Embryonic facial prominence (tissue), 1 donor: ENCODE measurements at regions not wholly inside any gene's neighbourhood (a gene's known extent, or its start where the extent isn't known, plus 50 kb on each side); places are given as distances from the start of the nearest gene placed in this dataset.

ENCODE experiments used
- DNase-seq: peaks from one replicate; pipeline ENCODE4 v3.0.0-alpha.2; 2016; ENCODE audit errors: extremely low spot score

- DNase-seq, result no peak
These were observed 324.0 kb downstream of the STIM2 start for GRCh38 chr4:27184508-27185155.

GRCh38 chr4:27186710-27187109 lies 326.1 kb downstream of the STIM2 start:
- DNase-seq, result no peak

GRCh38 chr4:27187786-27188185 lies 327.1 kb downstream of the STIM2 start:
- DNase-seq, result no peak

- no peak for DNase-seq
These were observed 329.0 kb downstream of the STIM2 start for GRCh38 chr4:27189683-27190082.

DNA sequence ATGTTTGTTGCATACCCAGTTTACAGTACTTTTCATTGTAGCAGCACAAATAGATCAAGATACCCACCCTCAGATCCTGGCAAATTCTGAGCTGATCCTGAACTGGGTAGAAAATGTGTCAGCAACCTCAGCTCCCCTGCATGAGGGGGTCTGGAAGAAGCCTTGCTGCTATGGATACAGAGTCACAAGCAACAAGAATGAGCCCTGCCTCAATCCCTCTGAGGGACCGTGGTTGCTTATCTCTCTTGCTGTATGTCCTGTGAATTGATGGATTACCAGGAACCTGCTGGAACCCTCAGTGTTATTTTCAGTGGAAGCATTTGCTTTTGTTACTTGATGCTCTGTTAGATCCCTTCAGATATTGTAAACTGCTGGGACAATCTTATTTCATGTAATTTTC lies 331.0 kb downstream of the STIM2 start:
- no peak for DNase-seq

- DNase-seq, result no peak
These were observed 334.0 kb downstream of the STIM2 start for GRCh38 chr4:27194599-27195176.

- no peak for DNase-seq
These were observed 337.6 kb downstream of the STIM2 start for GRCh38 chr4:27198246-27198645.

GRCh38 chr4:27198971-27199370 lies 338.3 kb downstream of the STIM2 start:
- DNase-seq, result no peak

DNA sequence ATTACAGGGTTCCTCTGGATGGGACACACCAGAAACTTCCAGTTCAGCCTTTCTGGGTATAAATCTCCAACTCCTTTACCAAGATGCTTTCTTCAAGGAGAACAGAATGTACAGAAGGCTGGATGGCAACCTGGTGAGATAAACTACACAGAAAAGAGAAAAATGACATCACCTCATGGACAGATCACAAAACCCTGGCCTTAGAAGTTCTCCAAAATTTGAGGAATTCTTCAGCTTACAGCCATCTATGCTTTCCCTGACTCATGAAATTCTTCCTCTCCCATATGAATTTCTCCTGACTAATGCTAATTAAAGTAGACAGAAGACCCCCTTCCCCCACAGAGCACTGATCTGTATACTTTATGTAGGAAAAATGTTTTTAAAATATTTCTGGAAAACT lies 345.4 kb downstream of the STIM2 start:
- DNase-seq, result no peak

- DNase-seq, result no peak
These were observed 350.3 kb downstream of the STIM2 start for GRCh38 chr4:27210956-27211355.

DNA sequence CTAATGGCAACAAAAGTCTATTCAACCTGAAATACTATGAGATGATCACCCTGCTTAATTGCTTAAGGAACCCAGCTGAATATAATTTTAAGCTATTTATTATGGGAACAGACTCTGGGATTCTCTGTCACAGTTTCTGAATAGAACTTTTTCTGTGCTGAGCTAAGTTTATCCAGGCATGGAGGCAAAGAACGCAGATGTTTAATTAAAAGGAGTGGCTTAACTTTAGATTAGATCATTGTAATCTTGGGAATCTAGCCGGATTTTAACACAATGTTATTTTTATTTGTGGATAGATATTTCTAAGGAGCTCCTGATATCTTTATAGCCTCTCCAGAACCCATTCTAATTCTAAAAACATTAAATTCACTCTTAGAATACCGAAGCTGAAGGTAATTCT lies 353.4 kb downstream of the STIM2 start:
- no peak for DNase-seq

DNA sequence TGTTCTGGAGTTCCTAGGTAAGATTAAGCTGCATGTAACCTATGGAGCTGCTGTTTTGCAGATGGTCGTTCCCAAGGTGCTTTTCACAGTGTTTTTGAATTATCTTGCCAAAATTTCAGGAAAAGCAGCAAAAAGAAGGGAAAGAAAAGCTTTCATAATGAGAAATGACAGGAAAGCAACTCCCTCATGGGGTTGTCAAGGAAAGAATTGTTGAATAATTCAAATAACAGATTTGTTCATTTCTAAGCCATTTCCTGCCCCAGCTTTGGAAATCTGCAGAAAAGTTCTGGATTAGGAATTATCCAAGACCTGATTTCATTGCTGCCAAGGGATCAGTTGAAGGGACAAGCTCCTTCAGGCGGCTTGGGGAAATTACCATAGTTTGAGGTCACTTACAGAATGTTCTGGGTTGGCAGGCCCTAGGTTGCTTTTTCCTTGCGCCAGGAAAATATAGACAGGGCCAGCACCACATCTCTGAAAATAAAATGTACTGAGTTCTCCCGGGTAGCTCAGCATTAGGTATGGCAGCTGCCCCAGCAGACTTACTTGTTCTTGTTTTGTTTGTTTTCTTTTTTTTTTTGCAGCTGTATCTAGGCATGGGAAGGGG lies 354.7 kb downstream of the STIM2 start:
- DNase-seq, result no peak

DNA sequence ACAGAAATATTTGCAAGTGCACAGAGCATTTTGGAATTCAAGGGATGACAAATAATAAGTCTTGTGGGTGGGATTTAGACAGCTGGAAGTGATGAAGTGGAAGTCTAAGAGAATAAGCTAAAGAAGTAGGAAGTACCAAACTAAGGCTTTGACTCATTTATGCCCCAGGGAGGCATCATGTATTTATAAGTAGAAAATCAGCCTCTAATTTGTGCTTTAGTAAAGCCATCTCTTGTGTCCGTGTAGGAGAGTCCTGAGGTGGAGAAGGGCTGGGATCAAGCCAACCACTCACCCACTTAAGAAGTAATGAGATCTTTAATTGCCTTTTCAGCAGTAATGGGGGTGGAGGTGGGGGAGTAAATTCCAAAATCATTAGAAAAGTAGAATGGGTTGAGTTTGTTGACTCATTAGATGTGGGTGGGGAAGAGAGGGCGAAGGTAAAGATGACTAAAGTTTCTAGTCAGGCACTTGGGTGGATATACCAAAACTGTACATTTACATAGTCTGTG lies 356.7 kb downstream of the STIM2 start:
- DNase-seq, result no peak

GRCh38 chr4:27218013-27218412 lies 357.4 kb downstream of the STIM2 start:
- DNase-seq, result no peak

DNA sequence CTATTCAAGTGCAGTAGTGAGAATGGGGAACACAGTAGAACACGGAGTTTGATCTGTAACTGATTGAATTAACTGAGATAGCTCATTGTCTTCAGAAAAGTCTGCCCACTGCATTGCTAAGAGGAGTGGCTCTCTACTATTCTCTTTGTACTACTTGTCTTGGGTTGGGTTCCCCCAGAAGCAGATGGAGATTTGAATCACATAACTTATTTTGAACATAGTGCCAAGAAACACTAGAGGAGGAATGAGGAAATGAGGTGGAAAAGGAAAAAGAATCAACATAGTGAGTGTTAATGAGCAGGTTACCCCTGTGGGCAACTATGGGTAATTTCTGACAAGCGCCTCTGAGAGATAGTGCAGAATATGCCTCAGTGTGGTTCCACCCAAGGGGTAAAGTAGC lies 362.7 kb downstream of the STIM2 start:
- DNase-seq, result no peak

DNA sequence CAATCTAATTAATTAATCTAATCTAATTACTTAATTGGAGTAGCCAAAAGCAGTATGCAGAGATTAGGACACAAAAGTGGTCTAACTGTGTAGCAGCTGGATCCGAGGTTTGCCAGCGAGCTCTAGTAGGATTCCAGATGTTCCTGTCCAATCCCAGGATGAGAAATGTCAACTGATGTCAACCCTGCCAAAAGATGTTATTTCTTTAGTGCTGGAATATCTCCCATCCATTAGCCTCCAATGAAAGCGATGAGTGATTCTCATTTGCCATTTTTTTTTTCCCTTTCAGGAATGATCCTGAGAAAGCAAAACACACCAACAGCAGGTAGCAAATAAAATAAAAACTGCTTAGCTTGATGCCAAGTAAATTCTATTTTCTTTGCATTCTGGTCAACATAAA lies 372.9 kb downstream of the STIM2 start:
- DNase-seq, result no peak

DNA sequence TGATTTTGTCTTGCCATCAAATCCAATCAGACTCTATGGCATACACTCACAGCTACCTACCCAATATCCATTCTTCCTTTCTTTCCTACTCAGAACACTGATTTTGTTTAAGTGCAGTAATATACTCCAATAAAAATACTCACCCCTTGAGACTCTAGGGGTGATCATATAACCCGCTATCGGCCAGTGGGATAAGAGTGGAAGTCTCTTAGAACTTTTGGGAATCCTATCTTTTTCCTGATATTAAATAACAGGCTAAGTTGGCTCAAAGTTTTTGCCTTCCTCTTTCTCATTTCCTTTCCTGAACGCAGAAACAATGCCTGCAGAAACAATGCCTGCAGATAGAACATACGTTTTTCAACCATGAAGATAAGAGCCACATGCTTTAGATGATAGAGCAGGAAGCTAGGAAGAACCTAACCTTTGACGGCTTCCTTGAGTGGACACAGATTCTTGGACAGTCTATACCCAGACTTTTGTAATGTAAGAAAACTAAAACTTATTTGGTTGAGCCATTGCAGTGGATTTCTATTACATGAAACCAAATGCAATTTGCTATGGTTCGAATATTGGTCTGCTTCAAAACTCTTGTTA lies 373.8 kb downstream of the STIM2 start:
- no peak for DNase-seq

GRCh38 chr4:27239641-27240040 lies 379.0 kb downstream of the STIM2 start:
- DNase-seq, result no peak

DNA sequence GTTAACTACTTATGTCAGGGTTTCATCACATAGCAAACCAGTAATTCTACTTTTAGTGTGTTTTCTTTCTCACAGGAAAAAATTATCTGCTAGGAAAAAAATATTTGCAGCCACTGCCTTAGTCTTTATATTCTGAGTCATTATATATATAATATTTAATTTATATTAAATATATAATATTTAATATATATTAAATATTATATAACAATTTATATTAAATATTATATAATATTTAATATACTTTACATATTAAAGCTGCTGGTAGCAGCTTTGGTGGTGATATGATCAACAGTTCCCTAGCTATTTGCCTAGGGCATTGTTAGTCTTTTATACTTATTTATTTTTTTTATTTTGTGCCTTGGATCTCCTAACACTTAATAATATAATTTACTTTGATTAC lies 381.6 kb downstream of the STIM2 start:
- DNase-seq, result no peak

- no peak for DNase-seq
These were observed 384.6 kb downstream of the STIM2 start for GRCh38 chr4:27245216-27245615.

- no peak for DNase-seq
These were observed 388.2 kb downstream of the STIM2 start for GRCh38 chr4:27248829-27249228.

DNA sequence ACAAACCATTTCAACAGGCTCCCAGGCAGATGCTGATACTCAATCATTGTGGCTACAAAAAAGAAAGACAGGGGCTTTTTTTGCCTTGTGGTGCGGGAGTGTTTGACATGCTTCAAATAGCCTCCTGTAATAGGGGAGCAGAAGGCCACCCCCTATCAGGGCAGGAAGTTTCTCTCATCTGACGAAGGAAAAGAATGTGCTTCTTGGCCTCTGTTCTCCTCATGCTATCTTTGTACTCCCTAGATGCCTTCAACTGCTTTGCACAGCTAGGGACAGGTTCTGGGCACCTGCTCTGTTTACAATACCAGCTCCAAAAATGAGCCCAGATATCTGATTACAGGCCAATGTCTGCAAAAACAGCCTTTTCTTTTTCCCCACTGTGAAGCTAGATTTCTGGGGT lies 391.1 kb downstream of the STIM2 start:
- no peak for DNase-seq
